Endodermal cell (in vitro differentiated cells): ENCODE measurements at regions not wholly inside any gene's neighbourhood (a gene's known extent, or its start where the extent isn't known, plus 50 kb on each side); places are given as distances from the start of the nearest gene placed in this dataset.

Experiments used
- DNase-seq: peaks from one replicate; pipeline ENCODE4 v3.0.0-alpha.2; 2017
- H3K27ac ChIP-seq: 2 replicates; pipeline ENCODE4 v1.5.1; 2013; ENCODE audit warnings: mild to moderate bottlenecking, low read depth, low read length, moderate library complexity
- H3K27me3 ChIP-seq: 2 replicates; pipeline ENCODE4 v1.6.1; 2013; ENCODE audit warnings: mild to moderate bottlenecking, low read length, moderate library complexity; ENCODE audit not compliant: insufficient read depth, control insufficient read depth, poor library complexity, severe bottlenecking
- H3K36me3 ChIP-seq: 2 replicates; pipeline ENCODE4 v1.7.0; 2013; ENCODE audit warnings: mild to moderate bottlenecking, low read length, moderate library complexity; ENCODE audit not compliant: control insufficient read depth, insufficient read depth
- H3K4me1 ChIP-seq: one replicate; pipeline ENCODE4 v1.7.0; 2013; ENCODE audit warnings: low read length; ENCODE audit not compliant: control insufficient read depth, insufficient read depth
- H3K4me3 ChIP-seq: 2 replicates; pipeline ENCODE4 v1.5.1; 2013; ENCODE audit warnings: mild to moderate bottlenecking, low read length, moderate library complexity
- H3K9ac ChIP-seq: 2 replicates; pipeline ENCODE4 v1.6.1; 2013; ENCODE audit warnings: mild to moderate bottlenecking, low read length, moderate library complexity; ENCODE audit not compliant: poor library complexity, severe bottlenecking; ENCODE audit errors: extremely low read depth
- H3K9me3 ChIP-seq: 2 replicates; pipeline ENCODE4 v1.6.1; 2013; ENCODE audit warnings: mild to moderate bottlenecking, low read length, moderate library complexity; ENCODE audit not compliant: control insufficient read depth
- H3K27ac Mint-ChIP-seq: 2 replicates; pipeline ENCODE4 v1.8.0; 2020; ENCODE audit warnings: mixed read lengths
- H3K27me3 Mint-ChIP-seq: 2 replicates; pipeline ENCODE4 v1.8.0; 2021; ENCODE audit warnings: mild to moderate bottlenecking, mixed read lengths; ENCODE audit not compliant: insufficient read depth
- H3K36me3 Mint-ChIP-seq: 2 replicates; pipeline ENCODE4 v1.8.0; 2020; ENCODE audit warnings: low read depth, mixed read lengths
- H3K4me1 Mint-ChIP-seq: 2 replicates; pipeline ENCODE4 v1.8.0; 2020; ENCODE audit warnings: mixed read lengths
- H3K4me3 Mint-ChIP-seq: 2 replicates; pipeline ENCODE4 v1.8.0; 2020; ENCODE audit warnings: mild to moderate bottlenecking, moderate library complexity, mixed read lengths
- H3K9me3 Mint-ChIP-seq: 2 replicates; pipeline ENCODE4 v1.8.0; 2020; ENCODE audit warnings: mild to moderate bottlenecking, mixed read lengths
- CTCF ChIP-seq: fragments of 200-600 bp; sonication (generic); conservative IDR thresholded peaks from 2 replicates; pipeline ENCODE4 v1.5.0; 2021; ENCODE audit warnings: antibody characterized with exemption, mild to moderate bottlenecking
- WGBS, 2 experiments: methylation state at CpG; one replicate each; pipeline versions ENCODE4 v1.1.5 to v1.1.7; 2013; ENCODE audit warnings: missing lambda C conversion rate in 2 of 2, mixed read lengths in 1 of 2; ENCODE audit not compliant: insufficient coverage in 1 of 2, insufficient read length in 1 of 2; 5-methylcytosine and 5-hydroxymethylcytosine counted together

DNA sequence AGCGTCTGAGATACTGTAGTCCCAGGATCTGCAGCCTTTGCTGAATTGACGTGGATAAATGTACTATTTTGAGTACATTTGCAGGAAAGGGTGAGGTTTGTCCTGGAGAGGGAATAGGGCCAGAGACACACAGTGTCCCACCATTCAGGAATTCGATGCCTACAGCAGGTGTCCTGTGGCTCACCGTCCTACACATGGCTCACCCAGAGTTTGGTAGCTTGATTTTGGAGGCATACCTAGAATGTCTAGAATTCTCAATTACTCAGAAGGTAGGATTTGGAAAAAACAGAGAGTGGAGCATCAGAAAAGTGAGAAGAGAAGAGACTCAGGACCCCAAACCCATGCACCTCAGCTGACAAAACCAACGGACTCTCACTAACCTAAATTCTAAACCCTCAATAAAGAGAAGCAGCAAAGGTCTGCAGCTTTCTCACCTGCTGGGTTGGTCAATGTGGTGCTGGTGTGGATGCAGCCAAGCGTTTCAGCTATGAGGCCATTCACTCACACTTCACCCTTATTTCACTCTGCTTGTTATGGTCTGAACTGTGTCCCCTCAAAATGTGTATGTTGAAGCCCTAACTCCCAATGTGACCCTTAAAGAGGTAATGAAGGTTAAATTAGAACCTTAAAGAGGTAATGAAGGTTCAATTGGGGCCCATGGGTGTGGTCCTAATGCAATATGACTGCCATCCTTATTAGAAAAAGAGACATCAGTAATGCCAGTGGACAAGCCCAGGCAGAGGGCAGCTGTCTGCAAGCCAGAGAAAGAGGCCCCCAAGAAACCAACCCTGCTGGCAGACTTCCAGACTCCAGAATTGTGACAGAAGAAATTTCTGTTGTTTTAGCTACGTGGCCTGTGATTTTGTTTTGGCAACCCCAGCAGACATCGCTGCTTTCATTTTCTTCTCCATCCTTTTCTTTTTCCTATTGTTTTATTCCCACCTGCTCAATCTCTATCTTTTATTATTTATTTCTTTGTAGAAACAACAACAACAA, 187.8 kb downstream of the SNX19 start:
- H3K4me1 Mint-ChIP-seq: peaks cover 8% of the 10 kb centered on the region
- TF ChIP-seq CTCF: no peak
- peaks cover 23% of the 10 kb centered on the region for H3K9me3 Mint-ChIP-seq
- Histone ChIP-seq H3K4me3 (no peak overlapping the region), H3K4me1 (no peaks in the 10 kb centered on the region), H3K36me3 (no peaks in the 10 kb centered on the region), H3K27me3 (no peaks in the 10 kb centered on the region), H3K27ac (no peak overlapping the region), H3K9me3 (peaks cover 8% of the 10 kb centered on the region), H3K9ac (no peak overlapping the region)
- H3K4me3 Mint-ChIP-seq: no peak overlapping the region
- WGBS, 2 experiments: 80 to 93% methylated on average over 1 to 7 of the region's 8 CpGs
- DNase-seq: peak; percentile 36
- H3K27ac Mint-ChIP-seq: no peak overlapping the region
- H3K27me3 Mint-ChIP-seq: peaks cover 16% of the 10 kb centered on the region
- H3K36me3 Mint-ChIP-seq: no peaks in the 10 kb centered on the region

DNA sequence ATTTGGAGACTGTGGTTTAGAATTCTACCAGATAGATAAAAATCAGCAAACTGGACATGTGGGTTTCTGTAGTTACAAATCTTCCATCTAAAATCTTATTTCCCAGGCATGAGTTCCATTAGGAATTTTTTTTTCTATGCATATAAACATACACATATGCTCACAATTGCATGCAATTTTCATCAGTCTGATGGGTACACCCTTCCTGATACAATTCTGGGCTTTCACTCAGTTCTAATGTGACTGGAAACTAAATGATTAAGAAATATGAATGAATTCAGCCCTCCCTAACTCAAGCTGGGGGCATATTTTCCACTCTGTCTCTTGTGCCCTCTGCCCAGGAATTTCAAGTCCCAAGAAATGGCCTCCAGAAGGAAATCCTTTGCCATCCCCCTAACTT, 187.1 kb downstream of the SNX19 start:
- no peak for DNase-seq
- peaks cover 24% of the 10 kb centered on the region for H3K9me3 Mint-ChIP-seq
- no peak for TF ChIP-seq CTCF
- H3K36me3 ChIP-seq: no peaks in the 10 kb centered on the region
- no peaks in the 10 kb centered on the region for H3K4me1 ChIP-seq
- no peaks in the 10 kb centered on the region for H3K27me3 ChIP-seq
- no peaks in the 10 kb centered on the region for H3K36me3 Mint-ChIP-seq
- H3K9me3 ChIP-seq: peaks cover 8% of the 10 kb centered on the region
- H3K4me1 Mint-ChIP-seq: peaks cover 8% of the 10 kb centered on the region
- no peak overlapping the region for H3K9ac ChIP-seq
- H3K4me3 Mint-ChIP-seq: no peak overlapping the region
- H3K27ac ChIP-seq: no peak overlapping the region
- no peak overlapping the region for H3K27ac Mint-ChIP-seq
- no peak overlapping the region for H3K4me3 ChIP-seq
- peaks cover 16% of the 10 kb centered on the region for H3K27me3 Mint-ChIP-seq

GRCh38 chr11:130729678-130730300, 186.5 kb downstream of the SNX19 start:
- H3K9me3 ChIP-seq: peaks cover 8% of the 10 kb centered on the region
- H3K27ac ChIP-seq: no peak overlapping the region
- 97 to 98% methylated on average over 4 of the region's 4 CpGs for WGBS, 2 experiments
- Mint-ChIP-seq H3K36me3 (no peaks in the 10 kb centered on the region), H3K27ac (no peak overlapping the region), H3K9me3 (peaks cover 30% of the 10 kb centered on the region), H3K4me1 (peaks cover 8% of the 10 kb centered on the region), H3K4me3 (no peak overlapping the region), H3K27me3 (peaks cover 16% of the 10 kb centered on the region)
- DNase-seq: no peak
- no peaks in the 10 kb centered on the region for H3K36me3 ChIP-seq
- no peak overlapping the region for H3K4me3 ChIP-seq
- H3K27me3 ChIP-seq: no peaks in the 10 kb centered on the region
- no peak for TF ChIP-seq CTCF
- no peak overlapping the region for H3K9ac ChIP-seq
- H3K4me1 ChIP-seq: no peaks in the 10 kb centered on the region
